Activated T-helper 17 cell treated with anti-CD3 and anti-CD28 coated beads, Interleukin-2, amount 50 U/mL, for 72 hours (primary cell): ENCODE measurements at regions not wholly inside any gene's neighbourhood (a gene's known extent, or its start where the extent isn't known, plus 50 kb on each side); places are given as distances from the start of the nearest gene placed in this dataset.
"Not testable (repeated sequence)": the region's sequence is repeated elsewhere in the genome, so short reads cannot be mapped to it uniquely, and the experiment has no call there.

Experiments used
- ATAC-seq: fragments of 150-1000 bp; cut with Tn5 transposase; replicated peaks from 2 replicates; pipeline ENCODE4 v1.10.0; 2021; ENCODE audit warnings: mild to moderate bottlenecking, moderate library complexity
- H3K27ac Mint-ChIP-seq: one replicate; pipeline ENCODE4 v1.8.0; 2022; ENCODE audit warnings: mixed read lengths
- H3K27me3 Mint-ChIP-seq: one replicate; pipeline ENCODE4 v1.8.0; 2022; ENCODE audit warnings: mixed read lengths
- H3K36me3 Mint-ChIP-seq: one replicate; pipeline ENCODE4 v1.8.0; 2022; ENCODE audit warnings: low read depth, mild to moderate bottlenecking, mixed read lengths
- H3K4me1 Mint-ChIP-seq: one replicate; pipeline ENCODE4 v1.8.0; 2022; ENCODE audit warnings: mixed read lengths
- H3K4me3 Mint-ChIP-seq: one replicate; pipeline ENCODE4 v1.8.0; 2022; ENCODE audit warnings: mild to moderate bottlenecking, mixed read lengths
- H3K9me3 Mint-ChIP-seq: one replicate; pipeline ENCODE4 v1.8.0; 2022; ENCODE audit warnings: mixed read lengths

DNA sequence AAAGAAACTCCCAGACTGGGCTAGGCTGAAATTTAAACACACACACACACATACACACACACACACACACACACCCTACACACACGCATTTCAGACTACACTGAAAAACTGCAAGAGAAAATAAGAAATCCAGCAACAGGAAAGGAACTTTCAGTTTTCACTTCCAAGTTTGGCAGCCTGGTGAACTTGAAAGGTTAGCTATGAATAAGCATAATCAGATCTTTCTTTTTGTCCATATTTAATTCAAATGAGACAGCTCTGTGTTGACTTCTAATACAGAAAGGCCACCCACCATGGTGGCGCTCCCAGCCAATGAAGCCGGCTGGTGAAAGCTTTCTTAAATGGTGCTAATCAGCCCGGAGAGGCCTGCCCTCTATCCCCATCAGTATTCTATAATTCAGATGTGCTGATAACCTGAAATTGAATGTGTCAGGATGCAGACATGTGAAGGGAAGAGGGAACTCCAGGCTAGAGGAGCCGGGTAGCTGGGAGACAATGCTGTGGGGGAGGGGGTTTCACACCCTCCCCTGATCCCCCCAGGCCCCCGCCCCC is 108.3 kb upstream of the ZNF536 start:
- Mint-ChIP-seq H3K4me3 (no peak overlapping the region), H3K27me3 (peaks cover 43% of the 10 kb centered on the region), H3K9me3 (no peaks in the 10 kb centered on the region), H3K4me1 (no peaks in the 10 kb centered on the region), H3K27ac (no peak overlapping the region), H3K36me3 (no peaks in the 10 kb centered on the region)
- no peak for ATAC-seq

GRCh38 chr19:30265918-30266317 is 106.3 kb upstream of the ZNF536 start:
- not testable (repeated sequence) for ATAC-seq, H3K4me1 Mint-ChIP-seq, H3K27ac Mint-ChIP-seq, H3K36me3 Mint-ChIP-seq, H3K4me3 Mint-ChIP-seq, H3K9me3 Mint-ChIP-seq
- H3K27me3 Mint-ChIP-seq: peaks cover 38% of the 10 kb centered on the region

- Mint-ChIP-seq H3K9me3 (no peaks in the 10 kb centered on the region), H3K4me3 (no peak overlapping the region), H3K36me3 (no peaks in the 10 kb centered on the region), H3K27me3 (peaks cover 38% of the 10 kb centered on the region), H3K4me1 (no peaks in the 10 kb centered on the region), H3K27ac (no peak overlapping the region)
- ATAC-seq: no peak
Observed at GRCh38 chr19:30266687-30267086, 105.5 kb upstream of the ZNF536 start.

- no peak overlapping the region for H3K4me3 Mint-ChIP-seq
- H3K9me3 Mint-ChIP-seq: peaks cover 1% of the 10 kb centered on the region
- peaks cover 39% of the 10 kb centered on the region for H3K27me3 Mint-ChIP-seq
- ATAC-seq: no peak
- H3K27ac Mint-ChIP-seq: no peak overlapping the region
- H3K36me3 Mint-ChIP-seq: no peaks in the 10 kb centered on the region
- no peaks in the 10 kb centered on the region for H3K4me1 Mint-ChIP-seq
Observed at GRCh38 chr19:30267332-30267731, 104.9 kb upstream of the ZNF536 start.

DNA sequence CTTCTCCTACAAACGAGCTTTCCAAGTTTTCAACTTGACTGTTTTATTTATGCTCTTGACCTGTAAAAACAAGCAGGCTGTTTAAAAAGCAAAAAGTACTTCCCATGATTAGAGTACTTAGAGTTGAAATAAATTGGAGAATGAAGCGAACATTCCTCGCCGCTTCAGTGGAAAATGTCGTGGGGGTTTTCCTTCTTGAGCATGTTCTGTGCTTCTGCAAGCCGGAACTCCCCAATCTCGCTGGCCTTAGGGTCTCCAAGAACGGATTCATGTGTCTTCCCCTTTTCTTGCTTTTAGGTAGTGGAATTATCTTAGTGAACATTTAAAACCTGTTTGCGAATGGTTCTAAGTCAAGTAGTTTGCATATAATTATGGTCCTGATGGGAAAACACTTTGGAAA is 103.6 kb upstream of the ZNF536 start:
- ATAC-seq: no peak
- H3K36me3 Mint-ChIP-seq: no peaks in the 10 kb centered on the region
- H3K4me1 Mint-ChIP-seq: no peaks in the 10 kb centered on the region
- no peak overlapping the region for H3K4me3 Mint-ChIP-seq
- no peak overlapping the region for H3K27ac Mint-ChIP-seq
- peaks cover 10% of the 10 kb centered on the region for H3K9me3 Mint-ChIP-seq
- H3K27me3 Mint-ChIP-seq: peaks cover 35% of the 10 kb centered on the region

GRCh38 chr19:30269638-30270037 is 102.5 kb upstream of the ZNF536 start:
- H3K4me3 Mint-ChIP-seq: no peak overlapping the region
- peaks cover 32% of the 10 kb centered on the region for H3K27me3 Mint-ChIP-seq
- H3K36me3 Mint-ChIP-seq: no peaks in the 10 kb centered on the region
- H3K9me3 Mint-ChIP-seq: peaks cover 10% of the 10 kb centered on the region
- no peak for ATAC-seq
- H3K4me1 Mint-ChIP-seq: no peaks in the 10 kb centered on the region
- no peak overlapping the region for H3K27ac Mint-ChIP-seq

GRCh38 chr19:30271816-30272215 is 100.4 kb upstream of the ZNF536 start:
- Mint-ChIP-seq H3K9me3 (peaks cover 10% of the 10 kb centered on the region), H3K4me3 (no peak overlapping the region), H3K27ac (no peak overlapping the region), H3K4me1 (no peaks in the 10 kb centered on the region), H3K36me3 (no peaks in the 10 kb centered on the region), H3K27me3 (peaks cover 24% of the 10 kb centered on the region)
- no peak for ATAC-seq

GRCh38 chr19:30272554-30272953 is 99.6 kb upstream of the ZNF536 start:
- Mint-ChIP-seq H3K27me3 (peaks cover 21% of the 10 kb centered on the region), H3K9me3 (peaks cover 10% of the 10 kb centered on the region), H3K4me3 (no peak overlapping the region), H3K36me3 (no peaks in the 10 kb centered on the region), H3K27ac (no peak overlapping the region), H3K4me1 (no peaks in the 10 kb centered on the region)
- ATAC-seq: no peak

DNA sequence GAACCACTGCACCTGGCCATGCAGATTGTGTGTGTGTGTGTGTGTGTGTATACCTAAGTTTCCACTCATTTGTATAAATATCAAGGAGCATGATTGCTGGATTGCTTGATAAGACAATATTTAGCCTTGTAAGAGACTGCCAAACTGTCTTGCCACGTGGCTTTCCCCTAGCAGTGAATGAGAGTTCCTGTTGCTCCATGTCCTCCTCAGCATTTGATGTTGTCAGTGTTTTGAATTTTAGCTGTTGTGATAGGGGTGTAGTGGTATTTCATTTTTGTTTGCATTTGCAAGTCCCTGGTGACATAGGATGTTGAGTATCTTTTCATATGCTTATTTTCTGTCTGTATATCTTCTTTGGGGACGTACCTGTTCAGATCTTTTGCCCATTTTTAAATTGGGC is 99.0 kb upstream of the ZNF536 start:
- Mint-ChIP-seq H3K27ac (no peak overlapping the region), H3K4me1 (no peaks in the 10 kb centered on the region), H3K36me3 (no peaks in the 10 kb centered on the region), H3K9me3 (peaks cover 10% of the 10 kb centered on the region), H3K4me3 (no peak overlapping the region), H3K27me3 (peaks cover 15% of the 10 kb centered on the region)
- no peak for ATAC-seq

- ATAC-seq: no peak
- no peaks in the 10 kb centered on the region for H3K4me1 Mint-ChIP-seq
- peaks cover 16% of the 10 kb centered on the region for H3K9me3 Mint-ChIP-seq
- H3K4me3 Mint-ChIP-seq: no peak overlapping the region
- H3K36me3 Mint-ChIP-seq: no peaks in the 10 kb centered on the region
- H3K27ac Mint-ChIP-seq: no peak overlapping the region
- H3K27me3 Mint-ChIP-seq: peaks cover 6% of the 10 kb centered on the region
Observed at GRCh38 chr19:30274987-30275386, 97.2 kb upstream of the ZNF536 start.

DNA sequence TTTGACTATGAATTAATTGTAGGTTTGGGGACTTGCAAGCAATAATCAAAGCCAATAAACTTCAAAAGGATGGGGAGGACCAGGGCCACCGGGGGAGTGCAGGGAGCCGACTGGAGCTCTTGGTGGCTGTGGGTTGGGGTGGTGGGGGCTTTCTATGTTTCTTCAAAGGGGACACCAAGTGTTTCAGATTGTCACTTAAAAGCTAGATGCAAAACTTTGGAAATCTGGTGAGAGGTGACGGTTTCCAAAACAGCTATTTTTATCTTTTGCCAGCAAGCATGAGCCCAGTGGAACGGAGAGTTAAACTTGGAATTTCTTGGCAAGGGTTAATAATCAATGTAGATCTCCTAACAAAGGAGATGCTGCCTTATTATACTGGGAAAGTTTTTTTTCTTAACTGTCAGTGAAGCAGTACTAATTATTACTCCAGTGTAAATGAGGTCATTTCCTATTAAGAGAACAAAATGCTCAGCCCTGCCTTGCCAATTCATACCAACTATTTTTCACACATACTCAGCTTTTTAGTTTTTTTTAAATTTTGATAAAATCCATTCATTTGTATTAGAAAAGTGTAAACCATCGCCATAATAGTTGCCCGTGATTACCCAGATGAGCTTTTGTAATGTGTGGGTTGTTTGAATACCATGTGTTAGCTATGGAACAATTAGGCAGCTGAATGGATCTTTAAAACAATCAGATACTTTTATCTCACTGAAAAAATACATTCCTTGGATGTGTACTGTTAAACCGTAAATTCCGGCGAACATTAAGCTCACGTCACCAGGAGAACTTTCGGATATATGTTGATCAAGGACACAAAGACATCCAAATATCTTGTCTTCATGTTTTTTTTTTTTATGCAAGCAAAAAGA is 95.9 kb upstream of the ZNF536 start:
- Mint-ChIP-seq H3K36me3 (no peaks in the 10 kb centered on the region), H3K4me1 (no peaks in the 10 kb centered on the region), H3K27ac (no peak overlapping the region), H3K9me3 (peaks cover 16% of the 10 kb centered on the region), H3K27me3 (peaks cover 12% of the 10 kb centered on the region), H3K4me3 (no peak overlapping the region)
- no peak for ATAC-seq

GRCh38 chr19:30276883-30277280 is 95.3 kb upstream of the ZNF536 start:
- Mint-ChIP-seq H3K4me3 (no peak overlapping the region), H3K27me3 (peaks cover 12% of the 10 kb centered on the region), H3K9me3 (peaks cover 16% of the 10 kb centered on the region), H3K4me1 (no peaks in the 10 kb centered on the region), H3K27ac (no peak overlapping the region), H3K36me3 (no peaks in the 10 kb centered on the region)
- ATAC-seq: no peak

GRCh38 chr19:30277941-30278881 is 94.0 kb upstream of the ZNF536 start:
- Mint-ChIP-seq H3K4me1 (no peaks in the 10 kb centered on the region), H3K36me3 (no peaks in the 10 kb centered on the region), H3K4me3 (no peak overlapping the region), H3K27me3 (peaks cover 8% of the 10 kb centered on the region), H3K9me3 (peaks cover 10% of the 10 kb centered on the region), H3K27ac (no peak overlapping the region)
- no peak for ATAC-seq

DNA sequence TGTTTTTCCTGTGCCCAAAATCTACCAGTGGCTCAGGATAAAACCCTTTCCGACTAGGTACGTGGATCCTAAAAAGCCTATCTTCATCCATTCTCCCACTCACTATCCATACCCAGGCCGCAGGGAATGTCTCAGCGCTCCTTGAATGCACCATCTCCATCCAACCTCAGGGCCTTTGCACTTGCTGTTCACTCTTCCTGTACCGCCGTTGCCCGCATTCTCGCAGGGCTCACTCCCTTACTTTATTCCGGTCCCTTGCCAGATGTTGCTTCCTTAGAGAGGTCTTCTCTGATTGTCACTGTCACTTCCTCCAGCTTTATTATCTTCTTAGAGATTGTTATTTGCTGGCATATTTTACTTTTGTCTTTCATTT is 93.3 kb upstream of the ZNF536 start:
- no peaks in the 10 kb centered on the region for H3K4me1 Mint-ChIP-seq
- H3K36me3 Mint-ChIP-seq: no peaks in the 10 kb centered on the region
- H3K27ac Mint-ChIP-seq: no peak overlapping the region
- H3K4me3 Mint-ChIP-seq: no peak overlapping the region
- ATAC-seq: no peak
- H3K9me3 Mint-ChIP-seq: peaks cover 6% of the 10 kb centered on the region
- H3K27me3 Mint-ChIP-seq: peaks cover 13% of the 10 kb centered on the region
